Naive thymus-derived CD4-positive, alpha-beta T cell (primary cell): ENCODE measurements at regions not wholly inside any gene's neighbourhood (a gene's known extent, or its start where the extent isn't known, plus 50 kb on each side); places are given as distances from the start of the nearest gene placed in this dataset.
"Not testable (repeated sequence)": the region's sequence is repeated elsewhere in the genome, so short reads cannot be mapped to it uniquely, and the experiment has no call there.

Source experiments
- ATAC-seq: fragments of 150-1000 bp; cut with Tn5 transposase; 2 replicates; pipeline ENCODE4 v1.10.0; 2021; ENCODE audit warnings: mild to moderate bottlenecking, moderate library complexity
- CTCF ChIA-PET: fragments of 350-600 bp; sonication (Branson Sonifier 250); formaldehyde crosslinking; loops from one replicate; lab custom pipeline; 2021; ENCODE audit warnings: antibody characterized with exemption; lab: Charles Lee
- POLR2A ChIA-PET: fragments of 350-600 bp; sonication (Branson Sonifier 250); formaldehyde crosslinking; loops from one replicate; lab custom pipeline; 2021; ENCODE audit warnings: antibody characterized with exemption, inconsistent platforms; lab: Charles Lee
- DNase-seq, 9 donors: peaks; one replicate each; pipeline versions ENCODE4 v3.0.0 to v3.0.0-alpha.2; 2020 to 2022; ENCODE audit warnings: mixed read lengths in 1 of 9
- H3K27ac ChIP-seq: one replicate; pipeline ENCODE4 v1.7.0; 2013; ENCODE audit warnings: mild to moderate bottlenecking, low read depth, low read length, moderate library complexity
- H3K27me3 ChIP-seq, 2 donors: one replicate each; pipeline ENCODE4 v1.7.0; 2013; ENCODE audit warnings: low read length in 2 of 2, mild to moderate bottlenecking in 2 of 2, moderate library complexity in 2 of 2; ENCODE audit not compliant: control insufficient read depth in 2 of 2, insufficient read depth in 2 of 2
- H3K36me3 ChIP-seq, 3 experiments: 1 replicate in 2 of 3; 2 replicates in 1 of 3; pipeline ENCODE4 v1.7.0; 2013; ENCODE audit warnings: low read length in 3 of 3, mild to moderate bottlenecking in 3 of 3, moderate library complexity in 1 of 3; ENCODE audit not compliant: insufficient read depth in 3 of 3, control insufficient read depth in 2 of 3
- H3K4me1 ChIP-seq, 2 donors: one replicate each; pipeline ENCODE4 v1.7.0; 2013; ENCODE audit warnings: low read length in 2 of 2, mild to moderate bottlenecking in 2 of 2, moderate library complexity in 1 of 2; ENCODE audit not compliant: control insufficient read depth in 2 of 2, insufficient read depth in 2 of 2
- H3K4me3 ChIP-seq: 2 replicates; pipeline ENCODE4 v1.7.0; 2013; ENCODE audit warnings: mild to moderate bottlenecking, low read length
- H3K9me3 ChIP-seq, 3 experiments: 1 replicate in 2 of 3; 2 replicates in 1 of 3; pipeline ENCODE4 v1.7.0; 2013; ENCODE audit warnings: low read length in 3 of 3; ENCODE audit not compliant: control insufficient read depth in 2 of 3
- H3K27ac Mint-ChIP-seq, 9 donors: one replicate each; pipeline ENCODE4 v1.8.0; 2020 to 2022; ENCODE audit warnings: mixed read lengths in 9 of 9, mild to moderate bottlenecking in 8 of 9, moderate library complexity in 5 of 9, inconsistent platforms in 2 of 9
- H3K27me3 Mint-ChIP-seq, 5 donors: one replicate each; pipeline ENCODE4 v1.8.0; 2021 to 2022; ENCODE audit warnings: mixed read lengths in 5 of 5, mild to moderate bottlenecking in 1 of 5
- H3K36me3 Mint-ChIP-seq, 5 donors: one replicate each; pipeline ENCODE4 v1.8.0; 2020 to 2022; ENCODE audit warnings: mixed read lengths in 5 of 5, mild to moderate bottlenecking in 3 of 5, inconsistent platforms in 1 of 5
- H3K4me1 Mint-ChIP-seq, 7 donors: one replicate each; pipeline ENCODE4 v1.8.0; 2020 to 2022; ENCODE audit warnings: mixed read lengths in 7 of 7, mild to moderate bottlenecking in 3 of 7, inconsistent platforms in 1 of 7
- H3K4me3 Mint-ChIP-seq, 10 donors: one replicate each; pipeline ENCODE4 v1.8.0; 2020 to 2022; ENCODE audit warnings: mild to moderate bottlenecking in 10 of 10, mixed read lengths in 10 of 10, moderate library complexity in 6 of 10, inconsistent platforms in 2 of 10
- H3K9me3 Mint-ChIP-seq, 11 donors: one replicate each; pipeline ENCODE4 v1.8.0; 2020 to 2022; ENCODE audit warnings: mixed read lengths in 11 of 11, mild to moderate bottlenecking in 4 of 11, inconsistent platforms in 1 of 11, moderate library complexity in 1 of 11
- intact Hi-C, 2 donors: fragments of 100-400 bp; cut with micrococcal nuclease; formaldehyde crosslinking; loops; one replicate each; pipeline ENCODE4 v1.15.1; 2023

DNA sequence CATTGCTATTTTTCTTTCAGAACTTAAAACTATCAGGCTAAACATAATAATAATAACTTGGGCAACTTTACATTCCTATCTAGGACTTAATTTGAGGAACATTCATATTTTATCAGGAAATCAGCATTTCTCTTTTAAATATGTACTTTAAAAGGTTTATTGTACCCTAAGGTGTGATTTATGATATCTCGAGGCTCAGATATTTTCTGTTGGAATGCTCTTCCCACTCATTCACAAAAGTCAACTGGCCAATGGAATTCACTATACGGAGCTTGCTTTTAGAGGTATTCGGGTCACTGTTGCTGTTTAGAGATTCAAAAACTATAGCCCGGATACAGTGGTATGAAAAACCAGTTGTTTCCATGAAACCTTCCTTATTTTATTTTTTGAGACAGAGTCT is 328.3 kb downstream of the GBA3 start:
- Mint-ChIP-seq H3K9me3 (peaks cover 0 to 1% (median 0%) of the 10 kb centered on the region in 11 donors), H3K4me1 (no peaks in the 10 kb centered on the region), H3K27me3 (no peaks in the 10 kb centered on the region), H3K36me3 (no peaks in the 10 kb centered on the region), H3K27ac (no peak overlapping the region), H3K4me3 (no peak overlapping the region)
- H3K36me3 ChIP-seq, result no peaks in the 10 kb centered on the region
- ATAC-seq (no peak), DNase-seq (no peak)
- H3K9me3 ChIP-seq, result no peaks in the 10 kb centered on the region
- ChIA-PET POLR2A (no interaction called here), CTCF (no interaction called here)
- intact Hi-C loops, result no loop called here
- H3K27ac ChIP-seq, result no peak overlapping the region
- no peak overlapping the region for H3K4me3 ChIP-seq
- no peaks in the 10 kb centered on the region for H3K4me1 ChIP-seq
- no peaks in the 10 kb centered on the region for H3K27me3 ChIP-seq

DNA sequence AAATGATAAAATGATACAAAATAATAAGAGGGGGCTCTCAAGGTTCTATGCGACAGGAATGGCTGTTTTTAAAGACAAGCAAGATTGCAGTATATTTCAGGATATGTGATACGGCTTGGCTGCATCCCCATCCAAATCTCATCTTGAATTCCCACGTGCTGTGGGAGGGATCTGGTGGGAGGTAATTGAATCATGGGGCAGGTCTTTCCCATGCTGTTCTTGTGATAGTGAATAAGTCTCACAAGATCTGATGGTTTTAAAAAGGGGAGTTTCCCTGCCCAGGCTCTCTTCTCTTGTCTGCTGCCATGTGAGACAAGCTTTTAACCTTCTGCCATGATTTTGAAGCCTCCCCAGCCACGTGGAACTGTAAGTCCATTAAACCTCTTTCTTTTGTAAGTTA is 327.7 kb downstream of the GBA3 start:
- H3K9me3 ChIP-seq, H3K9me3 Mint-ChIP-seq, POLR2A ChIA-PET, H3K4me1 Mint-ChIP-seq, H3K4me1 ChIP-seq, H3K36me3 Mint-ChIP-seq, H3K4me3 Mint-ChIP-seq, intact Hi-C loops, H3K4me3 ChIP-seq, H3K36me3 ChIP-seq, H3K27me3 Mint-ChIP-seq, H3K27ac ChIP-seq, ATAC-seq, DNase-seq, CTCF ChIA-PET, H3K27ac Mint-ChIP-seq, H3K27me3 ChIP-seq: not testable (repeated sequence)

DNA sequence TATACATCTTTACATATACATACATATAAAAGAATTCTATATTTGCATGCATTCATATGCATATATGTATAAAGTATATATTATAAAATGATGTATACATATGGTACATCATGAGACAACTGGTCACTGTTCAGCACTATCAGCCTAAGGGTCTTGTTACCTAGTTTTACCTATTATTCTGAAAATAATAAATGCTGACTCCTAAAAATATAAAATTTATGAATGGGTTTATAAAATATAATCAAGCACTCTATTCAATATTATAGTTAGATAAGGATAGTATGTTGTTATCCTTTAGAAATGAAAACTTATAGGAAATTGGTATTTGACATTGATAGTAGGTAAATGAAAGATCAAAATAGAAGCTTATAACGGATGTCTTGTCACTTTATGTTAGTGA is 324.2 kb downstream of the GBA3 start:
- H3K4me3 Mint-ChIP-seq, result no peak overlapping the region
- CTCF ChIA-PET, result no interaction called here

DNA sequence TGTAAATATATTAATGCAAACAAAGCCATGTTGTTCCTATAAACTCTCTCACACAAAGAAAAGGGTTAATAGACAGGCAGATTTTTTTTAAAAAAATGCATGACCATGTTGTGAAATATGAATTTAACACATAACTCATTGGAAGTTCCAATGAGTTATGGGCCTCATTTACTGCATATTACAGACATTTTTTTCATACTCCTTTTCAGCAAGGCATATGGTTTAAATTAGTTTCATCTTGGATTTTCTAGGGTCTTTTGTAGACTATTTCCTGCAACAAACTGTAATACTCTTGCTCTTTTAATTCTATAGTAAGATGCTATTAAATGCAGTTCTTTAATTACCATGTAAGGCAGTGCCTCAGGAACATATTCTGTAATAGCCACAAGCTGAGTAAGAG is 323.1 kb downstream of the GBA3 start:
- no peak overlapping the region for H3K4me3 ChIP-seq
- Mint-ChIP-seq H3K27ac (no peak overlapping the region), H3K4me1 (no peaks in the 10 kb centered on the region), H3K27me3 (no peaks in the 10 kb centered on the region), H3K36me3 (no peaks in the 10 kb centered on the region), H3K9me3 (peaks cover 0 to 2% (median 0%) of the 10 kb centered on the region in 11 donors), H3K4me3 (no peak overlapping the region)
- no peaks in the 10 kb centered on the region for H3K9me3 ChIP-seq
- no peaks in the 10 kb centered on the region for H3K27me3 ChIP-seq
- CTCF ChIA-PET, result no interaction called here
- no peaks in the 10 kb centered on the region for H3K36me3 ChIP-seq
- no peaks in the 10 kb centered on the region for H3K4me1 ChIP-seq
- POLR2A ChIA-PET, result no interaction called here
- H3K27ac ChIP-seq, result no peak overlapping the region
- no peak for DNase-seq
- no peak for ATAC-seq
- intact Hi-C loops, result no loop called here

More for the DNA sequence above, 324.2 kb downstream of the GBA3 start:
- H3K9me3 Mint-ChIP-seq, result peaks cover 0 to 2% (median 0%) of the 10 kb centered on the region in 11 donors
- H3K4me1 Mint-ChIP-seq, result no peaks in the 10 kb centered on the region
- H3K27me3 Mint-ChIP-seq, result no peaks in the 10 kb centered on the region
- H3K4me1 ChIP-seq, result no peaks in the 10 kb centered on the region
- intact Hi-C loops, result no loop called here
- no peak for DNase-seq
- POLR2A ChIA-PET, result no interaction called here
- ATAC-seq, result no peak
- H3K27ac ChIP-seq, result no peak overlapping the region
- H3K27ac Mint-ChIP-seq, result no peak overlapping the region
- H3K27me3 ChIP-seq, result no peaks in the 10 kb centered on the region
- H3K9me3 ChIP-seq, result no peaks in the 10 kb centered on the region
- no peaks in the 10 kb centered on the region for H3K36me3 ChIP-seq
- H3K4me3 ChIP-seq, result no peak overlapping the region
- no peaks in the 10 kb centered on the region for H3K36me3 Mint-ChIP-seq

DNA sequence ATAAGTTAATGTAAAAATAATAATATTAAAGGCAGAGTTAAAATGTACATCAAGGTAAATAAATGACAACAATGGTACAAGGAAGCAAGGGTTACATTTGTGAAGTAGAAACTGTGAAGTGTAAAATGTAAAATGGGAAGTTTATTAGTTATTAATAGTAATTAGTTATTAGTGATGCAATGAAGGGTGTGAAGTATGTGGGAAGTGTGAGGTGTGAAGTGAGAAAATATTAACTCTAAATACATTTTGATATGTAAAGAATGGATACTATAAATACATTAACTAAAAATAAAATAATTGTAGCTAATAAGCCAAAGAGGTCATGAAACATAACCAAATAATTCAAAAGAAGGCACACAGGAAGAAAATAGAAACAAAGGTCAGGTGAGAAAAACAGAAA is 316.4 kb downstream of the GBA3 start:
- no peaks in the 10 kb centered on the region for H3K36me3 Mint-ChIP-seq
- no peaks in the 10 kb centered on the region for H3K4me1 Mint-ChIP-seq
- no peaks in the 10 kb centered on the region for H3K4me1 ChIP-seq
- H3K27ac ChIP-seq, result no peak overlapping the region
- no peaks in the 10 kb centered on the region for H3K9me3 ChIP-seq
- ChIA-PET CTCF (no interaction called here), POLR2A (no interaction called here)
- no peak overlapping the region for H3K27ac Mint-ChIP-seq
- H3K27me3 ChIP-seq, result no peaks in the 10 kb centered on the region
- no peak for DNase-seq
- H3K4me3 Mint-ChIP-seq, result no peak overlapping the region
- peaks cover 0 to 15% (median 0%) of the 10 kb centered on the region in 11 donors for H3K9me3 Mint-ChIP-seq
- no peaks in the 10 kb centered on the region for H3K36me3 ChIP-seq
- no peak overlapping the region for H3K4me3 ChIP-seq
- H3K27me3 Mint-ChIP-seq, result peaks cover 0 to 7% (median 0%) of the 10 kb centered on the region in 5 donors
- ATAC-seq, result no peak
- intact Hi-C loops, result no loop called here

DNA sequence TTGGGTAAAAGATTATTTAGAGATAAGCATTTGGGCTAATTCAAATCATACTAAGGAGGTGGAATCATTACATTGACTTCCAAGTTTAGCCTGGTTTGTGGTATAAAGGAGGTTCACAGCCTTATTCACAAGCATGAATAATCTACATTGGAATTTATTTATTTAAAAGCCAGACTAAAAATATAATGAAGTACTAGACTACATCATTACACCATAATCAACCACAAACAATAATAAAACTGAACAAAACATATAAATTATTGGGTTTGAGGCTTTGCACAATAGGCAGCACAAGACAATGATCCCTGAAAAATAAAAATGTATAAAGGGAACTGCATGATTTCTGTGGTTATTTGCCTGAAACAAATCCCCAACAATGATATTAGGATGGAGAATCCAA is 314.0 kb downstream of the GBA3 start:
- H3K4me1 Mint-ChIP-seq, result no peaks in the 10 kb centered on the region
- no peak overlapping the region for H3K27ac ChIP-seq
- H3K9me3 ChIP-seq, result no peaks in the 10 kb centered on the region
- H3K36me3 ChIP-seq, result no peaks in the 10 kb centered on the region
- no peaks in the 10 kb centered on the region for H3K27me3 ChIP-seq
- H3K9me3 Mint-ChIP-seq, result peaks cover 0 to 15% (median 0%) of the 10 kb centered on the region in 11 donors
- peaks cover 0 to 8% (median 0%) of the 10 kb centered on the region in 5 donors for H3K27me3 Mint-ChIP-seq
- intact Hi-C loops, result no loop called here
- ChIA-PET CTCF (no interaction called here), POLR2A (no interaction called here)
- ATAC-seq (no peak), DNase-seq (no peak)
- H3K4me3 Mint-ChIP-seq, result no peak overlapping the region
- H3K27ac Mint-ChIP-seq, result no peak overlapping the region
- no peak overlapping the region for H3K4me3 ChIP-seq
- H3K4me1 ChIP-seq, result no peaks in the 10 kb centered on the region
- no peaks in the 10 kb centered on the region for H3K36me3 Mint-ChIP-seq

DNA sequence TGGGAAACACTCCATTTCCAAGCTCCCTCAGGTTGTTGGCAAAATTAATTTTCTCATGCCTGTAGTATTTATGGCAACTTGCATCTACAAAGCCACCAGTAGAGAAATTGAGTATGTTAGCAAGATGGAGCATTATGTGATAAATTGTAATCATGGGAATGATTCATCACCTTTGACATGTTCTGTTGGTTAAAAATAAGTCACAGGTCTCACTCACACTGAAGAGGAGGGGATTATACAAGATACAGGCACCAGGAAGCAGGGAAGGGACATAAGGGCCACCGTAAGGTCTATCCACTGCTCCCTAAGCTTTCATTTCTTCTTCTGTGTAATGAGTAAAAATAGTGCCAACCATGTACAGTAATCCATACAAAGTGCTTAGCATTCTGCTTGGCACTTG is 313.0 kb downstream of the GBA3 start:
- peaks cover 0 to 8% (median 0%) of the 10 kb centered on the region in 5 donors for H3K27me3 Mint-ChIP-seq
- POLR2A ChIA-PET, result no interaction called here
- peaks cover 0 to 15% (median 0%) of the 10 kb centered on the region in 11 donors for H3K9me3 Mint-ChIP-seq
- no peak overlapping the region for H3K4me3 ChIP-seq
- no peaks in the 10 kb centered on the region for H3K36me3 Mint-ChIP-seq
- CTCF ChIA-PET, result no interaction called here
- no peaks in the 10 kb centered on the region for H3K4me1 Mint-ChIP-seq
- H3K36me3 ChIP-seq, result no peaks in the 10 kb centered on the region
- H3K4me1 ChIP-seq, result no peaks in the 10 kb centered on the region
- DNase-seq (no peak), ATAC-seq (no peak)
- no peaks in the 10 kb centered on the region for H3K9me3 ChIP-seq
- no peaks in the 10 kb centered on the region for H3K27me3 ChIP-seq
- intact Hi-C loops, result no loop called here
- no peak overlapping the region for H3K4me3 Mint-ChIP-seq
- H3K27ac Mint-ChIP-seq, result no peak overlapping the region
- H3K27ac ChIP-seq, result no peak overlapping the region
